Mesenchymal stem cell (in vitro differentiated cells and primary cell): ENCODE measurements at regions not wholly inside any gene's neighbourhood (a gene's known extent, or its start where the extent isn't known, plus 50 kb on each side); places are given as distances from the start of the nearest gene placed in this dataset.
"Not testable (repeated sequence)": the region's sequence is repeated elsewhere in the genome, so short reads cannot be mapped to it uniquely, and the experiment has no call there.

ENCODE experiments used
- DNase-seq: peaks from one replicate; pipeline ENCODE4 v3.0.0-alpha.2; 2013
- H2AFZ ChIP-seq: one replicate; pipeline ENCODE4 v1.6.1; 2013; ENCODE audit warnings: low read depth, mild to moderate bottlenecking, control low read depth, inconsistent platforms, low read length, moderate library complexity
- H2AK5ac ChIP-seq: 2 replicates; pipeline ENCODE4 v1.6.1; 2013; ENCODE audit warnings: low read length, moderate library complexity, mild to moderate bottlenecking, inconsistent platforms; ENCODE audit not compliant: severe bottlenecking
- H2BK120ac ChIP-seq: one replicate; pipeline ENCODE4 v1.6.1; 2013; ENCODE audit warnings: low read depth, mild to moderate bottlenecking, inconsistent platforms, low read length, moderate library complexity
- H2BK12ac ChIP-seq, 2 experiments: one replicate each; pipeline ENCODE4 v1.6.1; 2013; ENCODE audit warnings: inconsistent platforms in 2 of 2, low read length in 2 of 2, mild to moderate bottlenecking in 2 of 2, moderate library complexity in 2 of 2, control low read depth in 1 of 2
- H2BK15ac ChIP-seq: one replicate; pipeline ENCODE4 v1.6.1; 2013; ENCODE audit warnings: mild to moderate bottlenecking, low read depth, inconsistent platforms; ENCODE audit not compliant: poor library complexity, severe bottlenecking
- H2BK5ac ChIP-seq: 2 replicates; pipeline ENCODE4 v1.6.1; 2013; ENCODE audit warnings: low read depth, mild to moderate bottlenecking, low read length, control low read depth, inconsistent platforms; ENCODE audit not compliant: poor library complexity, severe bottlenecking
- H3K14ac ChIP-seq, 2 experiments: one replicate each; pipeline ENCODE4 v1.6.1; 2013; ENCODE audit warnings: inconsistent platforms in 2 of 2, low read length in 2 of 2, control low read depth in 1 of 2, mild to moderate bottlenecking in 1 of 2, moderate library complexity in 1 of 2
- H3K18ac ChIP-seq, 2 experiments: one replicate each; pipeline ENCODE4 v1.6.1; 2013; ENCODE audit warnings: inconsistent platforms in 2 of 2, low read length in 2 of 2, control low read depth in 1 of 2, low read depth in 1 of 2, mild to moderate bottlenecking in 1 of 2
- H3K23ac ChIP-seq, 2 experiments: one replicate each; pipeline ENCODE4 v1.6.1; 2013; ENCODE audit warnings: inconsistent platforms in 2 of 2, low read length in 2 of 2, mild to moderate bottlenecking in 2 of 2, moderate library complexity in 2 of 2, control low read depth in 1 of 2
- H3K27ac ChIP-seq: 2 replicates; pipeline ENCODE4 v1.5.1; 2013; ENCODE audit warnings: mild to moderate bottlenecking, moderate library complexity, low read length, control low read depth, inconsistent platforms; ENCODE audit not compliant: poor library complexity, severe bottlenecking
- H3K27me3 ChIP-seq, 2 experiments: 2 replicates each; pipeline versions ENCODE4 v1.6.1 to v1.7.0; 2013; ENCODE audit warnings: low read length in 2 of 2, mild to moderate bottlenecking in 2 of 2, moderate library complexity in 2 of 2, control low read depth in 1 of 2, inconsistent platforms in 1 of 2; ENCODE audit not compliant: control insufficient read depth in 1 of 2, insufficient read depth in 1 of 2
- H3K36me3 ChIP-seq, 2 experiments: 2 replicates each; pipeline versions ENCODE4 v1.6.1 to v1.7.0; 2013; ENCODE audit warnings: low read length in 2 of 2, control low read depth in 1 of 2, inconsistent platforms in 1 of 2, low read depth in 1 of 2, mild to moderate bottlenecking in 1 of 2; ENCODE audit not compliant: insufficient read depth in 2 of 2, control insufficient read depth in 1 of 2
- H3K4ac ChIP-seq, 2 experiments: one replicate each; pipeline ENCODE4 v1.6.1; 2013; ENCODE audit warnings: inconsistent platforms in 2 of 2, low read length in 2 of 2, mild to moderate bottlenecking in 2 of 2, moderate library complexity in 2 of 2, control low read depth in 1 of 2, low read depth in 1 of 2
- H3K4me1 ChIP-seq: 2 replicates; pipeline ENCODE4 v1.6.1; 2013; ENCODE audit warnings: low read depth, low read length, control low read depth; ENCODE audit not compliant: control insufficient read depth, insufficient read depth
- H3K4me2 ChIP-seq: 2 replicates; pipeline ENCODE4 v1.6.1; 2013; ENCODE audit warnings: low read length, mild to moderate bottlenecking, inconsistent platforms; ENCODE audit not compliant: poor library complexity, severe bottlenecking
- H3K4me3 ChIP-seq, 2 experiments: 2 replicates each; pipeline versions ENCODE4 v1.5.1 to v1.7.0; 2013; ENCODE audit warnings: low read length in 2 of 2, mild to moderate bottlenecking in 2 of 2, control low read depth in 1 of 2, low read depth in 1 of 2; ENCODE audit not compliant: insufficient read depth in 1 of 2
- H3K79me1 ChIP-seq: replicated peaks from 2 replicates; pipeline ENCODE4 v1.6.1; 2013; ENCODE audit warnings: mild to moderate bottlenecking, control low read depth, low read length, inconsistent platforms; ENCODE audit not compliant: poor library complexity, severe bottlenecking
- H3K9ac ChIP-seq: 2 replicates; pipeline ENCODE4 v1.7.0; 2013; ENCODE audit warnings: mild to moderate bottlenecking, low read length, moderate library complexity
- H3K9me3 ChIP-seq: 2 replicates; pipeline ENCODE4 v1.7.0; 2013; ENCODE audit warnings: mild to moderate bottlenecking, low read length; ENCODE audit not compliant: control insufficient read depth
- H4K8ac ChIP-seq: one replicate; pipeline ENCODE4 v1.6.1; 2013; ENCODE audit warnings: inconsistent platforms, mild to moderate bottlenecking, low read length, moderate library complexity
- H4K91ac ChIP-seq: one replicate; pipeline ENCODE4 v1.6.1; 2013; ENCODE audit warnings: mild to moderate bottlenecking, low read length, inconsistent platforms
- WGBS: methylation state at CpG from one replicate; pipeline ENCODE4 v1.1.7; 2013; ENCODE audit warnings: mixed read lengths; 5-methylcytosine and 5-hydroxymethylcytosine counted together

DNA sequence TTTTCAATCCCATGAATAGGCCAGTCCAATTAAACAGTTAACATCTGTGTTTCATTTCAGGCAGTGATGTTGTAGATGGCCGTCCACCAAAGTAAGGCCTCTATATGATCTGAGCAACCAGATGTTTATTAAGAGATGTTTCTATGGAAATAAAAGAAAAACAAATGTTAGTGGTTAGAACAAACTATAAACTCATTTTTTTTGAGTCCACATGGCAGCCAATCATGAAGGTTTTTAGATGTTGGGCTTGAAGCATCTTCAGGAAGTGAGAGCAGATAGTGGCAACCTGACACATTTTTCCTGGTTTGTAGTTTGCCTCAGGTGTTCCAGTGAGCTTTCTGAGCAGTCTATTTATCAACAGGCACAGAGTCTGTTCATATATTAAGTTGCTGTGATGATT, 746.1 kb downstream of the PRIM2 start:
- H3K4me2 ChIP-seq, H3K4ac ChIP-seq, H3K4me1 ChIP-seq, H2BK15ac ChIP-seq, H3K9ac ChIP-seq, H2BK120ac ChIP-seq, H3K14ac ChIP-seq, H3K9me3 ChIP-seq, H2BK12ac ChIP-seq, H3K23ac ChIP-seq, H3K79me1 ChIP-seq, H3K27me3 ChIP-seq, H3K36me3 ChIP-seq, H4K8ac ChIP-seq, H4K91ac ChIP-seq, H2AFZ ChIP-seq, H3K4me3 ChIP-seq, DNase-seq, H2BK5ac ChIP-seq, H3K18ac ChIP-seq, H2AK5ac ChIP-seq, H3K27ac ChIP-seq: not testable (repeated sequence)
- no CpG with 5 or more reads among the region's 1 CpG for WGBS

DNA sequence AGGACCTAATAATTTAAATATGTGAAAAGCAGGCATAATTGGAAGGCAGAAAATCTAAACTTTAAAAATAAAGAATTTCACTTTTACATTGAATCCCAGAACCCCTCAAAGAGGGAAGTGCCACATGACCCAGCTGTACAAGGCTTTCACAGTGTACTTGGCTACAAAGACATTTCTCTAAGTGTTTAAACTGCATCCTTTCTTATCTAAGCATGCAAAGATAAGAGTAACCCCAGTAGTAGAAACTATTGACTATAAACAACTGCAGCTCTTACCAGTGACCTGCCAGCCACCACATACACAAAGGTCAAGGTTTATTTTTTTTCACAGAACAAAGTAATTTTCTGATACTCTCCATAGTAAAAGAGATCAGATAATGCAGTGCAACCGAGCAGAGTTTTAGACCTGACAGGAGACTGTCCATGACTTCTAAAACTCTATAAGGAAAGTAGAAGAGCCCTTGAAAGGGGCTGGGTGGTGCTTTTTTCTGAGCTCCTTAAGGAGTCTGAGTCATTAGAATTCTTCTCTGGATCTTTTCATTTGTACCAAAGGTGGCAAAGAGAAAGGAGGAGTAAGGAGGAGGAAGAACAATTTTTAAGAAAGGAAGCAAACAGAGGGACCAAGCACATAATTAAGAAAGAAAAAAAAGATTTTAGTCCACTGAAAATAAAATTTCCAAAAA, 750.6 kb downstream of the PRIM2 start:
- H2BK12ac ChIP-seq, H3K36me3 ChIP-seq, H2BK120ac ChIP-seq, H3K27me3 ChIP-seq, H3K4me3 ChIP-seq, H3K4ac ChIP-seq, DNase-seq, H3K4me1 ChIP-seq, H3K14ac ChIP-seq, H2AK5ac ChIP-seq, H3K18ac ChIP-seq, H2BK15ac ChIP-seq, H3K4me2 ChIP-seq, H4K91ac ChIP-seq, H3K9ac ChIP-seq, H3K79me1 ChIP-seq, H2AFZ ChIP-seq, H3K9me3 ChIP-seq, H2BK5ac ChIP-seq, H3K27ac ChIP-seq, H4K8ac ChIP-seq, H3K23ac ChIP-seq: not testable (repeated sequence)
- 14% methylated on average over 1 of the region's 1 CpG for WGBS

DNA sequence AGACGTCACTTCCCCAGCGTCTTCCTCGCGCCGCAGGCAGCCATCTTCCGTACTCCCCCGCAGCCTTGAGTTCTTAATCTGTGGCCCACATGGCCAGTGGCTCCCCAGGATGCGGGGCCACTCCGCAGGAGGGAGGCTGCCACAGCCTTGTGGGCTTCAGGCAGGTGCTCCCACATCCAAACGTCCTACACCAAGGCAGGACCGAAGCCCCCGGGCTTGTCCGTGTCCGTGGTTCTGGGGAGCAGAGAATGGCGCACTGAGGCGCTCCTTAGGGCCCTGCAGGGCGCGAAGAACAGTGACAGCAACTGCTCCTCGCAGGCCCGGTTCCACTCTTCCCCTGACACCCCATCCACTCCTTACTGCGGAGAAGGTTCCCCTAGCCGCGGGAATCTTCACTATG, 755.8 kb downstream of the PRIM2 start:
- Histone ChIP-seq H2AK5ac (no peak overlapping the region), H3K14ac (no peak overlapping the region), H2BK120ac (no peak overlapping the region), H3K79me1 (no peaks in the 10 kb centered on the region), H4K91ac (no peak overlapping the region), H3K36me3 (no peaks in the 10 kb centered on the region), H2BK12ac (no peak overlapping the region), H3K4me2 (no peak overlapping the region), H2BK5ac (no peak overlapping the region), H3K27ac (no peak overlapping the region), H4K8ac (no peak overlapping the region), H3K4ac (no peak overlapping the region), H3K9me3 (no peaks in the 10 kb centered on the region), H3K27me3 (no peaks in the 10 kb centered on the region), H3K23ac (no peak overlapping the region), H3K4me3 (no peak overlapping the region), H3K9ac (no peak overlapping the region), H2BK15ac (no peak overlapping the region), H3K18ac (no peak overlapping the region), H2AFZ (no peak overlapping the region), H3K4me1 (no peaks in the 10 kb centered on the region)
- WGBS, result 88% methylated on average over 18 of the region's 23 CpGs
- no peak for DNase-seq

DNA sequence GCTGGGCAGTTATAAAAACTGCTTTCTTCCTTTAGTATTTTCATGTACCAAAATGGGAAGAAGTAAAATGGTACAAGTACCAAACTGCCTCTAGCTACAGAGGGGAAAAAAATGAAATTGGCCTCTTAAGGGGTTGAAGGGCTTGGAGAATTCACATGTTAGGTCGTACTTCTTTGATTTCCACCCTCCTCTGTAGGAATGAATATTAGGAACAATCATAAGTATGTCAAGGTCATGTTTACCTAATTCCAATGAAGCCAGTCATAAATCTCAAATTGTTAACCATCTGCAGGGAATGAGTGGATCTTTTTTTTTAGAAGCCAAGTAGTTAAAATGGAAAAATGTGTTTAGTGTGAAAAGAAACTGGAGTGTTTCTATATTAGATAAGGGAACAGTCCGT, 772.6 kb downstream of the PRIM2 start:
- WGBS, result no CpG with 5 or more reads among the region's 2 CpGs
- H3K4me3 ChIP-seq, H3K18ac ChIP-seq: not testable (repeated sequence)

More for the DNA sequence above, 772.6 kb downstream of the PRIM2 start:
- not testable (repeated sequence) for H3K4ac ChIP-seq, H2BK12ac ChIP-seq, H2BK15ac ChIP-seq, H3K36me3 ChIP-seq, H3K4me2 ChIP-seq, H3K27ac ChIP-seq, H3K9me3 ChIP-seq, H4K91ac ChIP-seq, H4K8ac ChIP-seq, H2BK120ac ChIP-seq, H3K4me1 ChIP-seq, H2BK5ac ChIP-seq, H3K23ac ChIP-seq, H2AK5ac ChIP-seq, H2AFZ ChIP-seq, H3K27me3 ChIP-seq, H3K9ac ChIP-seq, DNase-seq, H3K14ac ChIP-seq, H3K79me1 ChIP-seq
